HCT116 (cell line): ENCODE measurements at regions not wholly inside any gene's neighbourhood (a gene's known extent, or its start where the extent isn't known, plus 50 kb on each side); places are given as distances from the start of the nearest gene placed in this dataset.
"Not testable (repeated sequence)": the region's sequence is repeated elsewhere in the genome, so short reads cannot be mapped to it uniquely, and the experiment has no call there.

Source experiments
- ATAC-seq: fragments of 200-7000 bp; cut with Tn5 transposase; 2 replicates; pipeline ENCODE4 v1.9.1; 2020; ENCODE audit warnings: mild to moderate bottlenecking, moderate library complexity
- BruUV-seq: library from RNA; stranded (reverse); fragments of 400-500 nt; replicated peaks from 2 replicates; lab custom pipeline; 2021; lab: Mats Ljungman, UMichigan
- CTCF ChIA-PET: fragments of 300-600 bp; sonication (Branson Sonifier 250); formaldehyde crosslinking; loops from one replicate; lab custom pipeline; 2021; ENCODE audit warnings: antibody characterized with exemption; lab: Charles Lee
- POLR2A ChIA-PET: fragments of 300-600, 350-600 bp; sonication (Branson Sonifier 250); formaldehyde crosslinking; loops from one replicate; lab custom pipeline; 2021; ENCODE audit warnings: antibody characterized with exemption; lab: Charles Lee
- RAD21 ChIA-PET, 2 experiments: fragments of 300-600 bp; sonication (Branson Sonifier 250); formaldehyde crosslinking; loops; one replicate each; lab custom pipeline; 2023; ENCODE audit warnings: low total read pairs in 2 of 2; ENCODE audit not compliant: uncharacterized antibody in 2 of 2, unreplicated experiment in 2 of 2, low non-redundant PET in 1 of 2; lab: Charles Lee
- DNase-seq: peaks from one replicate; pipeline ENCODE4 v3.0.0-alpha.2; 2010; ENCODE audit warnings: low read depth, low spot score
- H2AFZ ChIP-seq: fragments of 200-600 bp; shearing (Covaris generic), sonication (generic); 2 replicates; pipeline ENCODE4 v1.6.1; 2017; ENCODE audit warnings: low read depth, mixed run types, mixed read lengths, antibody characterized with exemption, low read length; ENCODE audit not compliant: poor library complexity, severe bottlenecking
- H3K27ac ChIP-seq: 2 replicates; pipeline ENCODE4 v1.5.1; 2012; ENCODE audit warnings: low read depth, low read length
- H3K27me3 ChIP-seq: fragments of 200-600 bp; sonication (generic); 2 replicates; pipeline ENCODE4 v1.6.1; 2016; ENCODE audit warnings: mixed run types, low read length, mixed read lengths; ENCODE audit not compliant: insufficient read depth
- H3K36me3 ChIP-seq, 2 experiments: fragments of 200-500 bp in 1 of 2; fragments of 200-600 bp in 1 of 2; sonication (Bioruptor generic) in 1 of 2; sonication (generic) in 1 of 2; 2 replicates each; pipeline versions ENCODE4 v1.5.1 to v1.6.1; 2014 to 2016; ENCODE audit warnings: low read length in 2 of 2, inconsistent platforms in 1 of 2, mixed read lengths in 1 of 2, mixed run types in 1 of 2; ENCODE audit not compliant: insufficient read depth in 2 of 2, control insufficient read depth in 1 of 2
- H3K4me1 ChIP-seq, 2 experiments: fragments of 200-600 bp in 1 of 2; sonication (generic) in 1 of 2; 2 replicates each; pipeline versions ENCODE4 v1.5.1 to v1.6.1; 2012 to 2017; ENCODE audit warnings: low read length in 2 of 2, inconsistent platforms in 1 of 2, mild to moderate bottlenecking in 1 of 2, mixed read lengths in 1 of 2, mixed run types in 1 of 2, moderate library complexity in 1 of 2; ENCODE audit not compliant: insufficient read depth in 2 of 2, control insufficient read depth in 1 of 2
- H3K4me2 ChIP-seq: fragments of 200-600 bp; sonication (generic); 2 replicates; pipeline ENCODE4 v1.6.1; 2017; ENCODE audit warnings: mixed run types, low read length, mixed read lengths
- H3K4me3 ChIP-seq, 2 experiments: fragments of 200-600 bp in 1 of 2; sonication (generic) in 1 of 2; replicated peaks in 1 of 2; 2 replicates each; pipeline ENCODE4 v1.5.1; 2011 to 2016; ENCODE audit warnings: low read length in 2 of 2, control low read depth in 1 of 2, low read depth in 1 of 2, mild to moderate bottlenecking in 1 of 2, mixed read lengths in 1 of 2, mixed run types in 1 of 2
- H3K79me2 ChIP-seq: fragments of 200-600 bp; sonication (generic); 2 replicates; pipeline ENCODE4 v1.6.1; 2017; ENCODE audit warnings: mild to moderate bottlenecking, mixed run types, low read length, moderate library complexity, mixed read lengths; ENCODE audit not compliant: insufficient read depth
- H3K9ac ChIP-seq: fragments of 200-600 bp; sonication (generic); 2 replicates; pipeline ENCODE4 v1.6.1; 2016; ENCODE audit warnings: low read length, mixed read lengths
- H3K9me2 ChIP-seq: fragments of 200-600 bp; sonication (generic), shearing (Covaris generic); 2 replicates; pipeline ENCODE4 v1.6.1; 2017; ENCODE audit warnings: mixed run types, mild to moderate bottlenecking, moderate library complexity; ENCODE audit not compliant: insufficient read depth
- H3K9me3 ChIP-seq, 2 experiments: fragments of 200-500 bp in 1 of 2; fragments of 200-600 bp in 1 of 2; sonication (Bioruptor generic) in 1 of 2; sonication (generic) in 1 of 2; 2 replicates each; pipeline ENCODE4 v1.6.1; 2014 to 2017; ENCODE audit warnings: low read length in 2 of 2, mixed read lengths in 2 of 2, inconsistent platforms in 1 of 2, low read depth in 1 of 2, mild to moderate bottlenecking in 1 of 2, mixed run types in 1 of 2, moderate library complexity in 1 of 2; ENCODE audit not compliant: control insufficient read depth in 1 of 2, insufficient read depth in 1 of 2
- H4K20me1 ChIP-seq: fragments of 200-600 bp; sonication (generic), shearing (Covaris generic); 2 replicates; pipeline ENCODE4 v1.6.1; 2017; ENCODE audit warnings: mixed run types, mild to moderate bottlenecking, moderate library complexity; ENCODE audit not compliant: insufficient read depth
- CBX3 ChIP-seq: IDR thresholded peaks from 2 replicates; pipeline ENCODE4 v1.6.1; 2012; ENCODE audit warnings: low read depth
- EGR1 ChIP-seq: IDR thresholded peaks from 2 replicates; pipeline ENCODE4 v1.6.1; 2012; ENCODE audit warnings: low read depth
- ELF1 ChIP-seq: IDR thresholded peaks from 2 replicates; pipeline ENCODE4 v1.6.1; 2012; ENCODE audit warnings: low read depth, borderline replicate concordance
- EZH2phosphoT487 ChIP-seq: fragments of 200-600 bp; IDR thresholded peaks from 2 replicates; pipeline ENCODE4 v1.6.1; 2018; ENCODE audit warnings: antibody characterized with exemption, borderline replicate concordance
- JUND ChIP-seq: IDR thresholded peaks from 2 replicates; pipeline ENCODE4 v1.6.1; 2012
- POLR2A ChIP-seq: IDR thresholded peaks from 2 replicates; pipeline ENCODE4 v1.7.0; 2011; ENCODE audit warnings: borderline replicate concordance; ENCODE audit not compliant: insufficient read depth, insufficient read length; ENCODE audit errors: extremely low read depth
- SP1 ChIP-seq: IDR thresholded peaks from 2 replicates; pipeline ENCODE4 v1.6.1; 2012; ENCODE audit warnings: low read depth
- ZFX ChIP-seq: fragments of 450-650 bp; IDR thresholded peaks from 2 replicates; pipeline ENCODE4 v1.6.1; 2017
- ZNF274 ChIP-seq: fragments of 200-500 bp; sonication (Bioruptor generic); IDR thresholded peaks from 2 replicates; pipeline ENCODE4 v1.6.1; 2014; ENCODE audit warnings: mild to moderate bottlenecking, low read depth, low read length, inconsistent platforms
- intact Hi-C: fragments of 100-400 bp; cut with micrococcal nuclease; formaldehyde crosslinking; loops from 2 replicates; pipeline ENCODE4 v1.10.0; 2022
- TF ChIP-seq, protein P1 (sequence below), 3 experiments: fragments of 200-600 bp in 1 of 3; sonication (generic) in 1 of 3; IDR thresholded peaks in 2 of 3; conservative IDR thresholded peaks in 1 of 3; 2 replicates each; pipeline ENCODE4 v1.5.1; 2012 to 2017; ENCODE audit warnings: low read depth in 2 of 3, low read length in 2 of 3, antibody characterized with exemption in 1 of 3, borderline replicate concordance in 1 of 3, control low read depth in 1 of 3, mild to moderate bottlenecking in 1 of 3, mixed read lengths in 1 of 3, mixed run types in 1 of 3, moderate library complexity in 1 of 3; ENCODE audit not compliant: insufficient read depth in 1 of 3
- TF ChIP-seq, protein P2 (sequence below): IDR thresholded peaks from 2 replicates; pipeline ENCODE4 v1.6.1; 2011; ENCODE audit warnings: mild to moderate bottlenecking, low read length, moderate library complexity; ENCODE audit not compliant: insufficient replicate concordance; ENCODE audit errors: extremely low read depth

DNA sequence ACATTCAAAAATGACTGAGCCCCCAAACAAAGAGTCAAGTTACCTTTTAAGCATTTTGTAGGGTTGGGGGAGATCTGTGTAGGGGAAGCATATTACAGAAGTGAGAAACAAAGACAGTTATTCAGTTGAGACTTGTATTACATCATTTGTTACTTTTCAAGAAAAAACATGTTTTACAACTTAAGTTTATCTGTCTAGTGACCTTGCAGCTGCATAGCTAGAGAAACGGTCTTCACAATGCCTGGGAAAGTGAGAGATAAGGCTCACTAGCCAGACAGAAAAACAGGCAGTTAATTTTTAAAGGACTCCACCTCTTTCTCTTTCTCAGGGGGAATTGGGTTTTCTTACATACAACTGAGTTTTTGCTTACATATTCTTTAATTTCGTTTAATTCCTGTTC, 105.1 kb downstream of the ALG10 start:
- ATAC-seq, H3K9me3 ChIP-seq, H3K79me2 ChIP-seq, POLR2A ChIA-PET, H3K9me2 ChIP-seq, H3K27me3 ChIP-seq, H3K4me2 ChIP-seq, DNase-seq, intact Hi-C loops, H3K27ac ChIP-seq, H4K20me1 ChIP-seq, BruUV-seq, CTCF ChIA-PET, H3K4me1 ChIP-seq, H3K4me3 ChIP-seq, RAD21 ChIA-PET, H3K9ac ChIP-seq, H3K36me3 ChIP-seq, H2AFZ ChIP-seq: not testable (repeated sequence)

DNA sequence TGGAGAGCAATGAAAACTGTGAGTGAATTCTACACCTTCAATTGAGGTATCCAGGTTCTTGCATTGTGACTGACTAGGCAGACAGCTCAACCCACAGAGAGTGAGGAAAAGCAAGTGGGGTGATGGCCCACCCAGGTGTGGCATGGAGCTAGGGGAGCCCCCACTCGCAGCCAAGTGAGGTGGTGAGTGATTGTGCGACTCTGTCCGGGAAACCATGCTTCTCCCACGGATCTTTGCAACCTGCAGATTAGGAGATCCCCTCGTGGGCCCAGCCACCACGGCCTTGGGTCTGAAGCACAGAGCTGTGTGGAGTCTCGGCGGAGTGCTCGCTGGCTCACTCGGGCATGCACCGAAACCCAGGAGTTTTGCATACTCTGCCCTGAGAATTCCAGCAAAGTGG, 120.1 kb downstream of the ALG10 start:
- no peaks in the 10 kb centered on the region for H3K4me1 ChIP-seq
- H3K27ac ChIP-seq: no peak overlapping the region
- H3K9ac ChIP-seq: no peak overlapping the region
- no TSS peak for BruUV-seq
- TF ChIP-seq EZH2phosphoT487 (no peak), JUND (no peak), EGR1 (no peak), ELF1 (no peak)
- TF ChIP-seq, all 23 proteins: peak for 0
- intact Hi-C loops: no loop called here
- Histone ChIP-seq H3K36me3 (no peaks in the 10 kb centered on the region), H3K79me2 (no peaks in the 10 kb centered on the region), H3K4me2 (no peak overlapping the region), H3K9me2 (no peaks in the 10 kb centered on the region), H3K4me3 (no peak overlapping the region), H3K9me3 (no peaks in the 10 kb centered on the region), H3K27me3 (no peaks in the 10 kb centered on the region), H2AFZ (no peak overlapping the region), H4K20me1 (no peaks in the 10 kb centered on the region)
- CTCF ChIA-PET: no interaction called here
- RAD21 ChIA-PET: no interaction called here
- ATAC-seq (no peak), DNase-seq (no peak)
- POLR2A ChIA-PET: no interaction called here

GRCh38 chr12:34151019-34151418, 128.7 kb downstream of the ALG10 start:
- Histone ChIP-seq H3K4me1 (no peaks in the 10 kb centered on the region), H3K4me3 (no peak overlapping the region), H3K79me2 (no peaks in the 10 kb centered on the region), H3K27me3 (no peaks in the 10 kb centered on the region), H3K4me2 (no peak overlapping the region), H4K20me1 (no peaks in the 10 kb centered on the region), H3K9me2 (no peaks in the 10 kb centered on the region), H3K9me3 (no peaks in the 10 kb centered on the region), H3K9ac (no peak overlapping the region), H3K36me3 (no peaks in the 10 kb centered on the region), H2AFZ (no peak overlapping the region), H3K27ac (no peak overlapping the region)
- BruUV-seq: no TSS peak
- intact Hi-C loops: loop anchor here (10.0 kb wide), 2 partner anchors 56 to 104 kb away; no protein-coding TSS in a partner anchor
- ChIA-PET CTCF (no interaction called here), POLR2A (no interaction called here), RAD21 (no interaction called here)
- no peak for DNase-seq
- no peak for ATAC-seq
- TF ChIP-seq, protein P1, sequence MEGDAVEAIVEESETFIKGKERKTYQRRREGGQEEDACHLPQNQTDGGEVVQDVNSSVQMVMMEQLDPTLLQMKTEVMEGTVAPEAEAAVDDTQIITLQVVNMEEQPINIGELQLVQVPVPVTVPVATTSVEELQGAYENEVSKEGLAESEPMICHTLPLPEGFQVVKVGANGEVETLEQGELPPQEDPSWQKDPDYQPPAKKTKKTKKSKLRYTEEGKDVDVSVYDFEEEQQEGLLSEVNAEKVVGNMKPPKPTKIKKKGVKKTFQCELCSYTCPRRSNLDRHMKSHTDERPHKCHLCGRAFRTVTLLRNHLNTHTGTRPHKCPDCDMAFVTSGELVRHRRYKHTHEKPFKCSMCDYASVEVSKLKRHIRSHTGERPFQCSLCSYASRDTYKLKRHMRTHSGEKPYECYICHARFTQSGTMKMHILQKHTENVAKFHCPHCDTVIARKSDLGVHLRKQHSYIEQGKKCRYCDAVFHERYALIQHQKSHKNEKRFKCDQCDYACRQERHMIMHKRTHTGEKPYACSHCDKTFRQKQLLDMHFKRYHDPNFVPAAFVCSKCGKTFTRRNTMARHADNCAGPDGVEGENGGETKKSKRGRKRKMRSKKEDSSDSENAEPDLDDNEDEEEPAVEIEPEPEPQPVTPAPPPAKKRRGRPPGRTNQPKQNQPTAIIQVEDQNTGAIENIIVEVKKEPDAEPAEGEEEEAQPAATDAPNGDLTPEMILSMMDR (IDR thresholded peaks at IDR 0.05 in 2 of 3, conservative IDR thresholded peaks at IDR 0.05 in 1 of 3; ENCODE audit: borderline replicate concordance in 1 of 3, insufficient read depth in 1 of 3, low read depth in 2 of 3, low read length in 2 of 3): no peak
- no peak for TF ChIP-seq ZFX
- no peak for TF ChIP-seq POLR2A
- no peak for TF ChIP-seq EGR1
- TF ChIP-seq JUND: no peak
- no peak for TF ChIP-seq ELF1
- TF ChIP-seq ZNF274: no peak
- TF ChIP-seq, protein P2, sequence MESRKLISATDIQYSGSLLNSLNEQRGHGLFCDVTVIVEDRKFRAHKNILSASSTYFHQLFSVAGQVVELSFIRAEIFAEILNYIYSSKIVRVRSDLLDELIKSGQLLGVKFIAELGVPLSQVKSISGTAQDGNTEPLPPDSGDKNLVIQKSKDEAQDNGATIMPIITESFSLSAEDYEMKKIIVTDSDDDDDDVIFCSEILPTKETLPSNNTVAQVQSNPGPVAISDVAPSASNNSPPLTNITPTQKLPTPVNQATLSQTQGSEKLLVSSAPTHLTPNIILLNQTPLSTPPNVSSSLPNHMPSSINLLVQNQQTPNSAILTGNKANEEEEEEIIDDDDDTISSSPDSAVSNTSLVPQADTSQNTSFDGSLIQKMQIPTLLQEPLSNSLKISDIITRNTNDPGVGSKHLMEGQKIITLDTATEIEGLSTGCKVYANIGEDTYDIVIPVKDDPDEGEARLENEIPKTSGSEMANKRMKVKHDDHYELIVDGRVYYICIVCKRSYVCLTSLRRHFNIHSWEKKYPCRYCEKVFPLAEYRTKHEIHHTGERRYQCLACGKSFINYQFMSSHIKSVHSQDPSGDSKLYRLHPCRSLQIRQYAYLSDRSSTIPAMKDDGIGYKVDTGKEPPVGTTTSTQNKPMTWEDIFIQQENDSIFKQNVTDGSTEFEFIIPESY: no peak
- no peak for TF ChIP-seq CBX3
- TF ChIP-seq SP1: no peak
